ENCODE measurements at regions not wholly inside any gene's neighbourhood (a gene's known extent, or its start where the extent isn't known, plus 50 kb on each side); places are given as distances from the start of the nearest gene placed in this dataset.
A peak's percentile ranks its signal among the peaks of the same experiment; 100 is the strongest.

- TF ChIP-seq CTCF (IDR thresholded peaks at IDR 0.05), result no peak
- ATAC-seq (ENCODE audit: low FRiP score), result peak; percentile 86
- DNase-seq (ENCODE audit: low spot score), result no peak
Measured at GRCh38 chr4:129232589-129233337, 136.8 kb downstream of the C4orf33 start.

GRCh38 chr4:129233691-129234090, 137.7 kb downstream of the C4orf33 start:
- ATAC-seq (ENCODE audit: low FRiP score) (no peak), DNase-seq (ENCODE audit: low spot score) (no peak)
- TF ChIP-seq CTCF (IDR thresholded peaks at IDR 0.05), result no peak

- DNase-seq (ENCODE audit: low spot score) (no peak), ATAC-seq (ENCODE audit: low FRiP score) (no peak)
- TF ChIP-seq CTCF (IDR thresholded peaks at IDR 0.05), result no peak
Measured at GRCh38 chr4:129236351-129236750, 140.4 kb downstream of the C4orf33 start.

- ATAC-seq (ENCODE audit: low FRiP score) (peak; percentile 83), DNase-seq (ENCODE audit: low spot score) (no peak)
- TF ChIP-seq CTCF (IDR thresholded peaks at IDR 0.05), result no peak
Measured at GRCh38 chr4:129239088-129239487, 143.1 kb downstream of the C4orf33 start.

- no peak for ATAC-seq (ENCODE audit: low FRiP score)
- no peak for DNase-seq (ENCODE audit: low spot score)
- TF ChIP-seq CTCF (IDR thresholded peaks at IDR 0.05), result no peak
Measured at GRCh38 chr4:129240816-129241215, 144.9 kb downstream of the C4orf33 start.

GRCh38 chr4:129246145-129246544, 150.2 kb downstream of the C4orf33 start:
- TF ChIP-seq CTCF (IDR thresholded peaks at IDR 0.05), result no peak
- ATAC-seq (ENCODE audit: low FRiP score) (no peak), DNase-seq (ENCODE audit: low spot score) (no peak)

GRCh38 chr4:129246910-129247461, 151.0 kb downstream of the C4orf33 start:
- ATAC-seq (ENCODE audit: low FRiP score), result no peak
- no peak for TF ChIP-seq CTCF (IDR thresholded peaks at IDR 0.05)

More at GRCh38 chr4:129246910-129247461, 151.0 kb downstream of the C4orf33 start:
- DNase-seq (ENCODE audit: low spot score), result no peak

Measured in omental fat pad (tissue), 3 donors.